OCI-LY1 (cell line): ENCODE measurements at regions not wholly inside any gene's neighbourhood (a gene's known extent, or its start where the extent isn't known, plus 50 kb on each side); places are given as distances from the start of the nearest gene placed in this dataset.

Source experiments
- EZH2 ChIP-seq: fragments of 200-600 bp; sonication (generic), shearing (Covaris generic); IDR thresholded peaks from 2 replicates; pipeline ENCODE4 v1.8.0; 2017; ENCODE audit warnings: borderline replicate concordance, mixed run types, mild to moderate bottlenecking, antibody characterized with exemption, low read length, moderate library complexity, mixed read lengths
- TF ChIP-seq, protein P1 (sequence below): fragments of 200-600 bp; sonication (generic), shearing (Covaris generic); IDR thresholded peaks from 2 replicates; pipeline ENCODE4 v1.5.1; 2017; ENCODE audit warnings: mild to moderate bottlenecking, antibody characterized with exemption, low read length, moderate library complexity, mixed read lengths

- TF ChIP-seq, protein P1, sequence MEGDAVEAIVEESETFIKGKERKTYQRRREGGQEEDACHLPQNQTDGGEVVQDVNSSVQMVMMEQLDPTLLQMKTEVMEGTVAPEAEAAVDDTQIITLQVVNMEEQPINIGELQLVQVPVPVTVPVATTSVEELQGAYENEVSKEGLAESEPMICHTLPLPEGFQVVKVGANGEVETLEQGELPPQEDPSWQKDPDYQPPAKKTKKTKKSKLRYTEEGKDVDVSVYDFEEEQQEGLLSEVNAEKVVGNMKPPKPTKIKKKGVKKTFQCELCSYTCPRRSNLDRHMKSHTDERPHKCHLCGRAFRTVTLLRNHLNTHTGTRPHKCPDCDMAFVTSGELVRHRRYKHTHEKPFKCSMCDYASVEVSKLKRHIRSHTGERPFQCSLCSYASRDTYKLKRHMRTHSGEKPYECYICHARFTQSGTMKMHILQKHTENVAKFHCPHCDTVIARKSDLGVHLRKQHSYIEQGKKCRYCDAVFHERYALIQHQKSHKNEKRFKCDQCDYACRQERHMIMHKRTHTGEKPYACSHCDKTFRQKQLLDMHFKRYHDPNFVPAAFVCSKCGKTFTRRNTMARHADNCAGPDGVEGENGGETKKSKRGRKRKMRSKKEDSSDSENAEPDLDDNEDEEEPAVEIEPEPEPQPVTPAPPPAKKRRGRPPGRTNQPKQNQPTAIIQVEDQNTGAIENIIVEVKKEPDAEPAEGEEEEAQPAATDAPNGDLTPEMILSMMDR, result no peak
- TF ChIP-seq EZH2, result no peak
Observed at GRCh38 chr7:84629640-84630318, 435.2 kb upstream of the SEMA3A start.
